ENCODE measurements at regions not wholly inside any gene's neighbourhood (a gene's known extent, or its start where the extent isn't known, plus 50 kb on each side); places are given as distances from the start of the nearest gene placed in this dataset.

DNA sequence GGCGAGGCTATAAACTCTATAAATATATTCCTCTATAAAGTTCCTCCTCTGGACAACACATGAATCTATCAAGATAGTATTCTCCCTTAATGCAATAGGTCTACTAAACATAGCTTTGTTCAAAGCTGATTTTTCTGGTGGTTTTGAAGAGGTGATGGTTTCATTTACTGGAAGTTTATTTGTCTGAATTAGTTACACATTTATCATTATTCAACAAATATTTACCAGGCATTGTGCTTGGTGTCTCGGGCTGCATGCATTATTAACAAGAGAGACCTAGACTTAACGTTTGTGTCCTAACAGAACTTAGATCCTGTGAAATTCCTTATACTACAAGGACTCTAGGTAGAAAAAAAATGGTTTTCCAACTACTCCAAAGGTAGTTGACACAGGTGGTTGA is 511.4 kb upstream of the B3GALT2 start:
- no peak for DNase-seq

DNA sequence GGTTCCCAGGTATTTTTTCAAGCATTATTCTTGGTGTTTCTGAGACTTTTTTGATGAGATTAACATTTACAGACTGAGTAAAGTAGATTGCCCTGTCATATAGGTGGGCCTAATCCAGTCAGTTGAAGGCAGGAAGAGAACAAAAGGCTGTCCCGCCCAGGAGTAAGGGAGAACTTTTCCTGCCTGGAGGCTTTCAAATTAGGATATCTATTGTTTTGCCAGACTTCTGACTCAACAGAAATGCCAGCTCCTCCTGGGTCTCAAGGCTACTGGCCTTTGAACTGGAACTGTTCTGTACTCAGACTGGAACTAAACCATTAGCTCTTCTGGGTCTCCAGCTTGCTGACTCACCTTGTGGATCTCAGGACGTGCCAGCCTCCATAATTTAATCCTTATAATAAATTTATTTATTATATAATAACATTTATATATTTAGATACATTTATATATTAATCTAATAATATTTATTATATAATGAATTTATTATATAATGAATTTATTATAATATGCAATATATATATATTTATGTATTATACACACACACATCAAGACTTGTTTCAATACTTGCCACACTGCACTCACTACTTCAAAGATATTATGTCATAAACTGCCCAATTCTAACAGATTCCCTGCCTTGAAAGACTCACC is 510.8 kb upstream of the B3GALT2 start:
- DNase-seq = no peak

DNA sequence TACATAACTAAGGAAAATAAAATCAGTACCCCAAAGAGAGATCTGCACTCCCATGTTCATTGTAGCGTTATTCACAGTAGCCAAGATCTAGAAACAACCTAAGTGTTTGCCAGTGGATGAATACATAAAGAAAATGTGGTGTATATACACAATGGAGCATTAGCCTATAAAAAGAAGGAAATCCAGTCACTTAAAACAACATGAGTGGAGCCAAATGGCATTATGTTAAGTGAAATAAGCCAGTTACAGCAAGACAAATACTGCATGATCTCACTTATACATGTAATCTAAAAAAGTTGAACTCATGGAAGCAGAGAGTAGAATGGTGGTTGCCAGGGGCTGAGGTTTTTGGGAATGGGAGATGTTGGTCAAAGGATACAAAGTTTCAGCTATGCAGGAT is 508.3 kb upstream of the B3GALT2 start:
- no peak for DNase-seq

DNA sequence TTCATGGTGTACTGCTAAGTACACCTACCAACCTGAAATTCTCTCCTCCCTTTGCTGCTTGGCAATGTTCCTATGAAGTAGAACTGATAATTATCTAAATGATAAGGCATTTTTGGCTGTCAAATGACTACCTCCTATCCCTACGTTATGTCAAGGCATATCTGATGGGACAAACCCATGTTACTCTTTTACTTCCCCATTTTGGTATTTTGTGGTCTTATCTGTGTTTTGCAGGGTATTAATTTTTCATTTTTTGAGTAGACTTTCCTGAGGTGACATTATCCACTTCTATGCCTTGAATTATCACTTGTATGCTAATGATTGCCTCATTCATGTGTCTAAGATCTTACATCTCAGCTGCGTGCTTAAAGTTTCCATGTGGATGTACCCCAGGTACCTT is 499.6 kb upstream of the B3GALT2 start:
- no peak for DNase-seq

DNA sequence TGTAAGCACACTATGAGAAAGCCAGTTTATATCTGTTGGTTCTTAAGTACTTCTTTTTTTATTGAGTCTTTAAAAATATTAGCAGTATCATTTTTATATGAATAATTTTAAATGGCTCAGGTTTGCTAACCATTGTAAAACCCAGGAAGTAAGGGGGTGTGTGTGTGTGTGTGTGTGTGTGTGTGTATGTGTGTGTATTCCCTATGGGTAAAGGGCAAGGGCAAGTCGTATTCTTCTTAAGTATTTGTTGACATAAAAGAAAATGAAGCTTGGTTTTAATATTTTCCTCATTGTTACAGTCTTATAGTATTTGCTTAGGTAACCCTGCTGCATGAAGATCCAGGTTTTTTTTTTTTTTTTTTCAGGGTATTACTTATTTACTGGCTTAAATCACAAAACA is 495.0 kb upstream of the B3GALT2 start:
- no peak for DNase-seq

DNA sequence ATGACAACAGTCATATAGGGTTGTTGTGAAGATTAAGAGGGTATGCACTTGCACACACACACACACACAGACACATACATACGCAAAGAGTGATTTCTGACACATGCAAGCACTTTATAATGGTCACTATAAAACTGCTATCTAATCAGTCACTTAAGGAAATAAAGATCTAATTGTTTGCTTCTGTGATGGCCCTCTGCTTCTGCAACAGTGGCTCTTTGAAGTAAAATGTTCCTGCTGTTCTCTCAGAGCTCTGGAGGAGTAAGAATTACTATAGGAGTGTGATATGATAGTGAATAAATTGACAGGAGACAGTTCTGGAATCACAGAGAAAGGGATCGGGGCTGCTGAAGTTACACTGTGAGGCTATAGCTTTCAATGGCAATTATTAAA is 494.5 kb upstream of the B3GALT2 start:
- no peak for DNase-seq

DNA sequence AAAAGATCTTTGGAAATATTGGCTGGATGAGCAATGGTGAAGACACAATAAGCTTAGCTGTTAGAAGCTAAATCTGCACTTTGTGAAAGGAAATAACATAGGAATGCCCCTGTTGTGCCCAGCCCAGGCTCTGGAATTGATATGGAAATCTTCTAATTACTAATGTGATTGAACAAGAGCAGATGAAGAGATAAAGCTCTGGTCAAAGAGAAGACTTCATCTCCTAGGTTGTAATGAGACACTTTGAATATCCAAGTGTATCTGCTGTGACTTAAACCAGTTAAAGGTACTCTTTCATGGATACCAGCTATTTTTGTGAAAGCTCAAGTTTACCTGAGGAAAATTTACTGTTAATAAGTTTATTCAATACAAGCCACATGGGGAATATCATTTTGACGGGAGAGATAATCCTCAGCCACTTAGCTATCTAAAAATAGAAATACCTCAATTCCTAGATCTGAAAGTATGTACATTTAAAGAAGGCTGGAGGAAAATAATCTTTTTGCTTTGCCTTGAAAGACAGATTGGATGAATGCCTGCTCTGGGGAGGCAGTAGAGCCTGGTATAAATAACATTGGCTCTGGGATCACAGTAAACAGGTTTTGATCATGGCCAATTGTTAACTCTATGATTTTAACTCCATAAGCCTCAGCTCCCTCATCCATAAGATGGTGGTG is 494.0 kb upstream of the B3GALT2 start:
- no peak for DNase-seq

DNA sequence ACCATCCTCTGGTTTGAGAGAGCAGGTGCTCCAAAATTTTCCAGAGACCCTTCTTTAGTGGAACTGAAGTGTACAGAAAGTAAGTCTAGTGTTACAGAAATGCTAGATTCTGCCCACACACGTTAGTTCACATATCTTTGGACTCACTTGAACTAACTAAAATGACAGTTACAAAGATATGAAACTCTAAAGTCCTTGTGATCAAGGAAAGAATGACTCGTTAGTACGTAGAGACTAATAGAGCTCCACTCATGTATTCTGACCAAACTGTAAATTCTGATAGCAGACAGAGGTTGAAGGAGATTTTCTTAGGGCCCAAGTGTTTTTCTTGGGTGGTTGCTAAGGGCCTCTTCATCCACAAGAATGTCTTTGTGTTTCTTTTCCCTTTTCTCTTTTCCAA is 491.5 kb upstream of the B3GALT2 start:
- DNase-seq = no peak

DNA sequence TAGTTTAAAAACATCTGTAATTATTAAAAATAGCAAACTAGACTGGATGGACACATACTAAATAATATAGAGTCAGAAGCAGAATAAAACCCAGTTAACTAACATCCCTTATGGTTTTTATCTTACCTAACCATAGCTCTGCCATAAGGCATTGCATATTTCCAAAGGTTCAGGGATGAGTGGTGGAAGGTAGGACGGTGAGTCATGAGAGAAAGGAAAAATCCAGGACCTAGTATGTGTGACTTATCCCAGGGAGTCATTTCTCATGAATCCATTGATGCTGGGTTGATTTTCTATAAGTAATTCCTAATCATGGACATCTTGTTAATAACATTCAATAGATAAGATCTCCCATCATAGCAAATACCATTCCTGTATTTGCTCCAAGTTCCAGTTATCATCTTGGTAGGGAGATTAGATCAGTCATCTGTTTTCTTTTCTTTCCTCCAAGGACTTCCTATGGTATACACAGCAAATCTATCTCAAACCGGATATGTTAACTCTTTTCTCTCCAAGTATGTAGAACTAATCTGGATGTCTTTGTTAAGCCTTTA is 490.7 kb upstream of the B3GALT2 start:
- DNase-seq = no peak

DNA sequence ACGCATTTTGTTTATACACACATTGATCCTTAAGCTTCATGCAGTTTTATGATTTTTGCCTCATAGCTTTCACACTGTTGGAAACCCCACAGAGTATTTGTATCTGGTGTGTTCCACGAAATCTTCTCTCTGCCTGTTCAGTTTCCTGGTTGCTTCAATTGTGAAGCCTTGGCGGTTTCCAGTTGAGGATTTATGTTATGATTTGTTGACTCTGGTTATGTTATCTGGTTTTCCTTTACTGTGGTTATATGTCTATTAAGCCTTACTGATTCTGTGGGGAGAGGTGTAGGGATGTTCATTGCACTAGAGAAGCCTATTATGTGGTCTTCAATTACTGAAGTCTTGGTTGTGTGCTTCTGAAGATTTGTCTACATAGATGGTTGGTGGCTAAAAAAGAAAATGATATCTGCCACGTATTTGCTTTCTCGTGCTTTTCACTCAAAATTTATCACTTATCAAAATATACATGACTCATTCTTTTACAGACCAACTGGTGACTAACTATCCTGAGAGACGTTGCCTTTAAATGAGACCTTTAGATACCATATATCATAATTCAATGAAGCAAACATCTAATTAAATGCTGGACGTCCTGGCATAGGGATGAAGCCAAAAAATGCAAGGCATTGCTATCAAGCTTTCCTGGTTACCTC is 488.0 kb upstream of the B3GALT2 start:
- DNase-seq = no peak

DNA sequence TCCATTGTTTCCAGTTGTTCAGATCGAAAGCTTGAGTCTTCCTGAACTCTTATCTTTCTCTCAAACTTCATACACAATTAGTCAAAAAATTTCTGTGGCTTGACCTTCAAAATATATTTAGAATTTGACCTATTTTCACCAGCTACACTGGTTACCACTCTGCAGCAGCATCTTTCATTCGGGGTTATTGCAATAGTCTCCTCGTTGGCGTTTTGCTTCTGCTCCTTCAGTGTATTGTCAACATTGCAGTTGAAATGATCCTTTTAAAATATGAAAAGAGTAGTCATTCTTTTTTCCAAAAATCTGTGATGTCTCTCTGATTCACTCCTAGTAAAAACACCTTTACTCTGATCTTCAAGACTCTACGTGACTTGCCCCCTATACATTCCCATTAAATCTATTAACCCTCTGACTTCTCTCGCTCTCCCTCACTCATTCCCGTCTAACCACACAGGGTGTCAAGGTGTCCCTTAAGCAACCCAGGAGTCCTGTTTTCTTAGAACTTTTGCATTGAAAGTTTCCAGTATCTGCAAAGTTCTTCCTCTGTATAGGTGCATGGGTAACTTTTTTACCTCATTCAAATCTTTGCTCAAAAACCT is 480.2 kb upstream of the B3GALT2 start:
- no peak for DNase-seq

DNA sequence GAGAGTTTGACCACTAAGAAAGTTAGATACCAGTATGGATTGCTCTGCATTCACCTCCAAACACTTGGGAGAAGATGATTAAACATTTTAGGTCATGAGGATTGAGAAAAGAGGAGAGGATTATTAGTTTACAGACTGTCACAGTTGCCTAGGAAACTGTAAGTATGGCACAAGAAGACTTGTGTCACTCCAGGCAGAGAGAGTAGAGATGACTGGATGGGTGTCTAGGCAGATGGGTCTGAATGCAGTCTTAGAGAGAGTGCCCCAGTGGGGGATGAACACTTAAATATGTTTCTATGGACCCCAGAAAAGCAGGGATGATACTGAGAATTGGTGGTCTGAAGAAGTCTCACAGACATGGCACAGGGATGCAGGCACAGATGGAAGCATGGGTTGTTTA is 477.6 kb upstream of the B3GALT2 start:
- no peak for DNase-seq

DNA sequence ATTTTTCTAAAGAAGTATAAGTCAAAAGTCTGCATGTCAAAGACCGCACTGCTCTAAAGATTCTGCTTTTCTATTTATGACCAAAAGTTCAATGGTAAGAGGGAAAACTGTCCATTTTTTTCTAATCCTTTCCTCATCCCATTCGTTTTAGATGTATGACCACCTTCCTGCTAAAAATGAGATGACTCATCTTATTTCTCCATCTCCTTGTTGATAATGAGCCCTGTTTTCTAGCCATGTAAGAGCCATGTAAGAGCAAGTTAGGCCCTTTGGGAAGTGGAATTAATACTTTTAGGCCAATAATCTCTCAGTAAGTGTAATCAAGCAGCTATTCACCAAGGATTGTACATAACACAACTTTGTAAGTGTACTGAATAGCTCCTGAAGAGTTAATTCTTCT is 475.6 kb upstream of the B3GALT2 start:
- no peak for DNase-seq

DNA sequence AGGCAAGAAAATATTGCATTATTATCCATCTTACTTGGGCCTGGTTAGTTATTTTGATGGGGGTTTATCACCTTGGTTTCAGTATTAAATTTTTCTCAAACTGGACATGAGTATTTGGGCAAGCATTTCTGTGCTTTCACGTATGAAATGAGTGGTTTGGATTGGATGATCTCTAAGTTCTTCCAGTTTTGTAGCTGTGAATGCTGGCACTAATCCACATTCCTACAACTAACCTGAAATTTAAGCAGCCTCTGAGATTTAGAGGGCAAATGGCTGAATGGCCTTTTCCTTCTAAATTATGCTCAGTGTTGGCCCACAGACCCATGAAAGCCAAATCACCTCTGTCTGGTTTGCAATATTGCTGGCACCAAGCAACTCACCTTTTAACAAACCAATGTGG is 475.0 kb upstream of the B3GALT2 start:
- no peak for DNase-seq

DNA sequence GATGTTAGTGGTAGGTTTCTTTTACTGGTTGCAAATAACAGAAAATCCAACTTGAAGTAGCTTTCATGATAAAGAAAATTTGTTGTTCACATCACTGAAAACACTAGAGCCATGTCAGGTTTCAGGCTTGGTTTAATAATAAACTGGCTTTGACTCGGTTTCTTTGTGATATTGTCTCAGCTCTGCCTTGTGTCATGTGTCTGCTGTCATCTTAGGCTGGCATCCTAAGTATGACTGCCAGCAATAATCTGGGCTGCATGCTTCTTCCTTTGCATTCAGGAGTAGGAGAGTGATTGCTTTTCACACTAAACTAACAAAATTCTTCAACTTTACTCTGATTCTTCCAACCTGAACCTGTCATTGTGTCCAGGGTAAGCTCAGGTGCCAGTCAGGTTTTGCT is 474.0 kb upstream of the B3GALT2 start:
- no peak for DNase-seq

DNA sequence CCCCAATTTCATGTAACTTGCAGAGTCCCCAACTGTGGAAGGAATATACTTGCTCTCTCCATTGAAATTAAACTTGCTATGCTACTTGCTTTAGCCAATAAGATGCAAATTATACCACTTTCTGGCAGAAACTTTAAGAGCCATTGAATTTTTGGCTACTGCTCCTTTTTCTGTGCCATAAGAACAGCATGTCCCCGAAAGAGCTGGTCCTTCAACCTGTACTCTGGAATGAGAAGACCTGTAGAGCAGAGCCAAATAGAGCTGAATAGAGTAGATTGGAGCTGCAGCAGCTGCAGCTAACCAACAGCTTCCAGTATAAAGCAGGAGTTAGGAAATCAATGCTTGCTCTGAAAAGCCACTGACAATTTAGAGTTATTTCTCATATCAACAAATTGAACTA is 472.3 kb upstream of the B3GALT2 start:
- DNase-seq = no peak

DNA sequence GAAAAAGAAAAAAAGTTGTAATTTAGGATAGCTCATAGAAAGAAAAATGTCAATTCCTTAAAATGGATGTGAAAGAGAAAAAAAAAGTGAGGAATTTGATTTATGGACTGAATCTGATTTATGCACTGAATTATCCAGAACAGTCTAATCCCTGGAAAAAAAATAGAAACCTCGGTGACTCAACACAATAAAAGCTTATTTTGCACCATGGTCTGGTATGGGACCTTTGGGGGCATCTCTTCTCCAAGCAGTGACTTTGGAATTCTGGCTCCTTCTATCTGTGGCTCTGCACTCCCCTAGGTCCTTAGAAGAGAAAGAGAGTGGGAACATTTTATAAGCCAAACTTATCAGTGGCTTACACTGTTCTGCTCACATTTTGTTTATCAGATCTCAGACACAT is 471.7 kb upstream of the B3GALT2 start:
- DNase-seq = peak; percentile 33

DNA sequence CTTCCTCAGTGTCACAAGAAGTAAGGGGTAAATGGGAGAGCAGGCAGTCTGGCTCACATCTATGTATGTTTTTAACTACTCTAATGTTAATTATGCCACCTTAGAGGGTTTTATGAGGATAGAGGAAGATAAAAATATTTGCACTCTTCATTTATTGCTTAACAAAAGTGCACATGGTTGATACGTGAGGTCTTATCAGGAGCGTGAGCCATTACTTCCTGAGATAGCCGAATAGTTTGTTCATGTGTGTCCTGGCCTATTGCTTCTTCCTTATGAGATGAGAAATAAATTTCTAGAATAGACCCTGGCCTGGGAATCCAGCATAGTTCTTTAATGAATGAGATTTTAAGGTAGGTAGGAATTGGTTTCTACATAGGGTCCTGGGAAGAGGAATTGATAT is 471.1 kb upstream of the B3GALT2 start:
- no peak for DNase-seq

DNA sequence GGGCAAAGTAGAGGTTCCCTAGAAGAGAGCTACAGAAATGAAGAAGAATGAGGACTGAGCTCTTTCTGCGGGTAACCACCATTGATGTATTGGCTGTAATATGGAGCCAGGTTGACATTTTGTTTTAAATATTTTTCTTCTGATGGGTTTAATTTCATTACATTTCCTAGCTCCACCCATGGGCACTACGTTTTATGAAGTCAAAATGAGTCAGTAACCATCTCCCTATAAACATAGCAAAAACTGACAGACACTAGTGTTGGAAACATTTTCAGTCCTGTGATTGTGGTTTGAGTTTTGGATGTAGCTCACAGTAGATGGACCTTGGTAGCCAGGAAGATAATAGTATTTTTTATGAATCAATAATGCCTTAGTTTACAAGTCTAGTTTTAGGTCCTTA is 470.4 kb upstream of the B3GALT2 start:
- DNase-seq = no peak

DNA sequence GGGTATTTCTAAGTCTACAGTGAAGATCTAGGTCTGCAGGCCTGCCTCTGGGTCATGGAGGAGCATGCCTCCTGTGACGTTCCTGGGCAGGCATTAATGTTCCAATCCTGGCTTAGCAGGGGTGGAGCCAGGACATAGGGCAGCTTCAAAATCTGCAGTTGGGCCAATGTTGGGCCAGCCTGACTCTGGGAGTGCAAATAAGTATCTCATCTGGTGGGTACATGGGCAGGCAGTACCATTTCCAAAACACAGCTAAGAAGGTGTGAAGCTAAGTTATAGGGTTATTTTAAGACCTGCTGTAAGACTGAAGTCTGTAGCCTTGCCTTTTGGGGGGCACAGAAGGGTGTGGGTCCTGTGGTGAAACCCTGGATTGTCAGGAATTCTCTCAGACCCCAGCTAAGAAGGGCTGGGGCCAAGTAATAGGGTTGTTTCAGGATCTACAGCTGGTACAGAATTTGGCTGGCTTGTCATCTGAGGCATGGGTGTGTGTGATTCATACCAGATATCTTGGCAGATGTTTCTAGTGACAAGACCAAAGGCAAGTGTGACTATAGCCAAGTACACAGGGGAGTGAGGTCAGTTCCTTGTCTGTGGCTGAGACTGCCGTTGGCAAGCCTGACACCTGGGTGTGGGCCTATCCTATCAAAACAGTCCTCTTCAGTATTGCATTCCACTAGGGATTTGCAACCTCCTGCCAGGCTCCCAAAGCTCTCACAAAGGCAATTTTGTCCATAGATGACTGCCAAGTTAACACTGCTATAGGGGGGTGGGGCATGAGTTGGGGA is 468.7 kb upstream of the B3GALT2 start:
- DNase-seq = peak; percentile 25

DNA sequence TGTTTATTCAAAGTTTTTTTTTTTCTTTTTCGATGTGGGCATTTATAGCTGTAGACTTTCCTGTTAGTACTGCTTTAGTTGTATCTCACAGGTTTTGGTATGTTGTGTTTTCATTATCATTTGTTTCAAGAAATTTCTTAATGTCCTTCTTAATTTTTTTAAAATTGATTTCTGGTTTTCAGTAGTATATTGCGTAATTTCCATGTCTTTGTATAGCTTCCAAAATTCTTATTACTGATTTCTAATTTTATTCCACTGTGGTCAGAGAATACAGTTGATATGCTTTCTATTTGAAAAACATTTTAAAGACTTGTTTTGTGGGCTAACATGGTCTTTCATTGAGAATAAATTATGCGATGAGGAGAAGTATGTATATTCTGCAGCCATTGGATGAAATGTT is 463.2 kb upstream of the B3GALT2 start:
- DNase-seq = no peak

DNA sequence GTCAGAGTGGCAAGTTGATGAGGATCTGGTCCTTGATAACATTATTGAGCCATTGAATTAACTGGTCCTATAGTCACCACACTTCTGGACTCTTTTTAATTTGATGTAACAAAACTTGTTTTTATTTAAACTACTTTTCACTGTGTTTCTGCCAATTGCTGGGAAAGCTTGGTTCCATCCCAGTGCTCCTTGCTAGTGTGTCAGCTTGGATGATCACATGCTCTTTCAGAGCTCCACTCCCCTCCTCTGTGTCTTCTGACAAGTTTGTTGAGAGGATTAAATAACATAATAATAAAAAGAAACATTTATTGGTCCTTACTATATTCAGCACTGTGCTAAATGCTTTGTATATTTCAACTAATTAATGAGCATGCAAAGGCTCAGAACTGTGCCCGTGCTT is 448.5 kb upstream of the B3GALT2 start:
- no peak for DNase-seq

DNA sequence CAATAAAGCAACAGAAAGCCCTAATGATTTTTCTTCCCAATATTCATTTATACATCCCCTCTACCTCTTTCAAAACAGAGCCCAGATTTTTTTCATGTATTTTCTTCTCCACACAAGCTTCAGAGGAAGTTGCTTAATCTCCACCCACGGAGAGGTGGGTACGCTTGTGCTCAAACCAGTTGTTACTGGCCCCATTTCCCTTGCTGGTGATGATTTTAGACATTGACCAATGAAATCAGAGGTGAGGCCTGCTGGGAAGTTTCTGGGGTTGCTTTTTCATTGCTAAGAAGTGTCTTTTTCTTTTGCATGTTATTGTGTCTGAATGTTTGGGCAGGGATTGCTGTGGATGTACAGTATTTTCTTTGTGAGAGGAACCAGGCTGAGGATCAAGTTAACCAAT is 448.1 kb upstream of the B3GALT2 start:
- DNase-seq = no peak
